Spinal cord (tissue), 9 donors: ENCODE measurements at regions not wholly inside any gene's neighbourhood (a gene's known extent, or its start where the extent isn't known, plus 50 kb on each side); places are given as distances from the start of the nearest gene placed in this dataset.
A peak's percentile ranks its signal among the peaks of the same experiment; 100 is the strongest.

Experiments
- DNase-seq, 6 donors: peaks; one replicate each; pipeline versions ENCODE4 v3.0.0 to v3.0.0-alpha.2; 2013 to 2015; ENCODE audit warnings: low spot score in 6 of 6, low read depth in 4 of 6
- H3K27ac ChIP-seq: one replicate; pipeline ENCODE4 v1.5.1; 2013; ENCODE audit warnings: low read depth, low read length, control low read depth
- H3K27me3 ChIP-seq: one replicate; pipeline ENCODE4 v1.6.1; 2013; ENCODE audit warnings: low read length; ENCODE audit not compliant: control insufficient read depth, insufficient read depth
- H3K36me3 ChIP-seq: one replicate; pipeline ENCODE4 v1.6.1; 2013; ENCODE audit warnings: low read length; ENCODE audit not compliant: control insufficient read depth, insufficient read depth
- H3K4me1 ChIP-seq: one replicate; pipeline ENCODE4 v1.6.1; 2013; ENCODE audit warnings: low read length; ENCODE audit not compliant: control insufficient read depth, insufficient read depth
- H3K4me3 ChIP-seq: one replicate; pipeline ENCODE4 v1.5.1; 2013; ENCODE audit warnings: low read depth, low read length, control low read depth
- H3K9me3 ChIP-seq: one replicate; pipeline ENCODE4 v1.6.1; 2013; ENCODE audit warnings: low read length; ENCODE audit not compliant: control insufficient read depth, insufficient read depth
- WGBS: methylation state at CpG from one replicate; pipeline ENCODE4 v1.1.5; 2013; ENCODE audit warnings: missing lambda C conversion rate; ENCODE audit not compliant: insufficient coverage; 5-methylcytosine and 5-hydroxymethylcytosine counted together
- donor health status: healthy.

DNA sequence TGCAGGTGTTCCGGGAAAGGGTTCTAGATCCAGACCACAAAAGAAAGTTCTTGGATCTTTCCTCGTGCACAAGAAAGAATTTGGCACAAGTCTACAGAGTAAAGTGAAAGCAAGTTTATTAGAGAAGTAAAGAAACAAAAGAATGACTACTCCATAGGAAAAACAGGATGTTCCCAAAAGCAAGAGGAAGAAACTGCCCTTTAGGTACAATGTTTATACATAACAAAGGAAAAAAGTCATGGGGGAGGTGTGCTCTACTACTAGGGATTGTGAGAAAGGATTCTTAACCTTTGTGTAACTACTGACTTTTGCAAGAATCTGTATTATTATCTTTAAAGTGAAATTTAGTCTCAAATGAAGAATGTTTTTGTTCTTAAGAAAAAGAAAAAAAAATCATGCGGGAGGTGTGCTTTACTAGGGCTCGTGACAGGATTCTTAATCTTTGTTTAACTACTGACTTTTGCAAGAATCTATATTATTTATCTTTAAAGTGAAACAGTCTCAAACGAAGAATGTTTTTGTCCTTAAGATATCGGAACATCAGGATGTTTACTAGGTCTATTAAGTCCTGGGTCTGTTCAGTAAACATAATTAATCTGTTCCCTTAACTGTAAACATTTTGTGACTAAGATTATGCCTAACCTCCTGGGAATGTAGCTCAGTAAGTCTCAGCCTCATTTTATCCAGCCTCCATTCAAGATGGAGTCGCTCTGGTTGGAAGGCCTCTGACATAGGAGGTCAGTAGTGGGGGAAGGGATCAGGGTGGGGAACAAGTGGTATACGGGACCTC lies 110.4 kb upstream of the BEND4 start:
- Histone ChIP-seq H3K4me3 (no peak overlapping the region), H3K27ac (no peak overlapping the region), H3K27me3 (no peaks in the 10 kb centered on the region), H3K4me1 (no peaks in the 10 kb centered on the region), H3K9me3 (no peaks in the 10 kb centered on the region), H3K36me3 (no peaks in the 10 kb centered on the region)
- 100% methylated on average over 1 of the region's 8 CpGs for WGBS
- DNase-seq: no peak

GRCh38 chr4:42265782-42266602 lies 113.5 kb upstream of the BEND4 start:
- DNase-seq: no peak
- H3K9me3 ChIP-seq: no peaks in the 10 kb centered on the region
- no peaks in the 10 kb centered on the region for H3K27me3 ChIP-seq
- H3K4me3 ChIP-seq: no peak overlapping the region
- H3K27ac ChIP-seq: no peak overlapping the region
- WGBS: 87% methylated on average over 15 of the region's 20 CpGs
- H3K4me1 ChIP-seq: no peaks in the 10 kb centered on the region
- no peaks in the 10 kb centered on the region for H3K36me3 ChIP-seq

DNA sequence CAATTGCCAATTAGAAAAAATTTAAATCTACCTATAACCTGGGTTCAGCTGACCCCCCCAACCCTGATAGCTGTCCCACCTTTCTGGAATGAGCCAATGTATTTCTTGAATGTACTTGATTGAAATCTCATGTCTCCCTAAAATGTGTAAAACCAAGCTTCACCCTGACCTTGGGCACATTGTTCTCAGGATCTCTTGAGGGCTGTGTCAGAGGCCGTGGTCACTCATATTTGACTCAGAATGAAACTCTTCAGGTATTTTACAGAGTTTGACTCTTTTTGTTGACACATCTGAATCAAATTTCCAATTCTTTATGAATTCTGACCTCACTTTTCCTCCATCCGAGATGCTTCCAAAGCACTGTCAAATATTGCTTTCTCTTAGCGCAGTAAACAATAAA lies 115.3 kb upstream of the BEND4 start:
- Histone ChIP-seq H3K27me3 (no peaks in the 10 kb centered on the region), H3K4me3 (no peak overlapping the region), H3K36me3 (no peaks in the 10 kb centered on the region), H3K9me3 (no peaks in the 10 kb centered on the region), H3K4me1 (no peaks in the 10 kb centered on the region), H3K27ac (no peak overlapping the region)
- no peak for DNase-seq
- whole genome bisulfite sequencing: 71% methylated on average over 1 of the region's 3 CpGs

DNA sequence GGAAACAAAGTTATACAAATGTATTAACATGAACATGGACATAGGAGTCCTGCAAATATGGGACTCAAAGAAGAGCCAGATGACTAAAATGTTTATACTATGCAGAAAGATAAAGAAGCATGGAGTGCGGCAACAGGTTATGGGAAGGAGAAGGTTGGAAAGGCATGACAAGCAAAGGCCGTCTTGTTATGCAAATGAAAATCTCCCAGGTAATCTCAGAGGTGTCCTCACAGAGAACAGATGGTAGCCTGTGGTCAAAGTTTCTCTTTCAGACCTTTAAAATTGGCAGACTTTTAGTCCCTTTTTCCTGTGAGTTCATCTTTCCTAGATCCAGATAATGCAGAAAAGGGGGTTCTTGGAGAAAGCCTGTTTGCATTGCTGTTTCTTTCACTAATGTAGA lies 116.4 kb upstream of the BEND4 start:
- Histone ChIP-seq H3K4me3 (no peak overlapping the region), H3K27ac (no peak overlapping the region), H3K9me3 (no peaks in the 10 kb centered on the region), H3K4me1 (no peaks in the 10 kb centered on the region), H3K27me3 (no peaks in the 10 kb centered on the region), H3K36me3 (no peaks in the 10 kb centered on the region)
- 87% methylated on average over 2 of the region's 2 CpGs for WGBS
- DNase-seq: no peak

DNA sequence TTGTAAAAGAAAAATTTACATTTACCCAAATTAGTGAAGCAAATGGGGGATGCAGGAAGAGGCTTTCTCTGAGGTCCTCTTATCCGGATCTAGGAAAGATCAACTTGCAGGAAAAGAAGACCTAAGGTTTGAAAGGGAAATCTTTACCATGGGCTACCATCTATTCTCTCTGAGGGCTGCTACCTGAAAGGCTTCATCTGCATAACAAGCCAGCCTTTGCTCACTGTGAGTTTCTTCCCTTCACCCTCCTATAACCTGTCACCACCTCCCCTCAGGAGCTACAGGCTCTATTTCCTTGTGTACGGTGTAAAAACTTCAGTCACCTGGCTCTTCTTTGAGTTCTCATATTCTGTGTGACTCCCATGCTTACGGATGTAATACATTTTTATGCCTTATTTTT lies 118.6 kb upstream of the BEND4 start:
- Histone ChIP-seq H3K9me3 (no peaks in the 10 kb centered on the region), H3K4me1 (no peaks in the 10 kb centered on the region), H3K27ac (no peak overlapping the region), H3K27me3 (no peaks in the 10 kb centered on the region), H3K36me3 (no peaks in the 10 kb centered on the region), H3K4me3 (no peak overlapping the region)
- WGBS: 100% methylated on average over 1 of the region's 3 CpGs
- DNase-seq: no peak

- DNase-seq: no peak
- Histone ChIP-seq H3K4me3 (no peak overlapping the region), H3K27ac (no peak overlapping the region), H3K27me3 (no peaks in the 10 kb centered on the region), H3K36me3 (no peaks in the 10 kb centered on the region), H3K4me1 (no peaks in the 10 kb centered on the region), H3K9me3 (no peaks in the 10 kb centered on the region)
- 80% methylated on average over 1 of the region's 2 CpGs for WGBS
Measured at GRCh38 chr4:42277291-42277690, 120.0 kb upstream of the SHISA3 start.

DNA sequence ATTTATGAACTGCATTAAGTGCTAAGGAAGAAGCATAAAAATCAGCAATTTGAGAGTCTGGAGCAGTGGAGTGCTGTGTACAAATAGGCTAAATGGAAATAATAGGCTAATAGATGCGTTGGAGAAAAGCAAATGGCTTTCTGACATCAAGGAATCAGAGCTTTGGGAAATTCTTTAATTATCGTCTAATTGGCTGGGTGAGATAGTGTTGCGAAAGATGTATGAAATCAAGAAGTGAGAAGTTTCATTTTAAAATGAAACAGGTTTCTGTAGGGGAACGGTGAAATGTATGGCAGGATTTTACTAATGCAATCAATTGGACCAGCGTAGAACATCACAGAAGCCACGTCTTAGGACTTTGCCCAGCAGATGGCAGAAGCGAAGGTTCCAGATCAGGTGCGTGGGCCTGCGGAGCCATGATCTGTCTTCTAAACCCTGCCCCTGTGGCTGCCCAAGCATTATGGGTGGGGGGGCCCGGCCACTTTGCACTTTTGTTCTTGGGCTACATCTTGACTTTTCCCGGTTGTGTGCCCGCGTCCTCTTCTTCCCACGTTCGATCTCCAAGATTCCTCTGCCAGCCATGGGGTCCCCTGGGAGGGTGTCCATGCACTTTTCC lies 118.5 kb upstream of the SHISA3 start:
- Histone ChIP-seq H3K4me1 (no peaks in the 10 kb centered on the region), H3K27ac (no peak overlapping the region), H3K27me3 (no peaks in the 10 kb centered on the region), H3K4me3 (no peak overlapping the region), H3K9me3 (no peaks in the 10 kb centered on the region), H3K36me3 (no peaks in the 10 kb centered on the region)
- WGBS: 92% methylated on average over 15 of the region's 15 CpGs
- peak in 1 of 6 donors; percentile 44 for DNase-seq

DNA sequence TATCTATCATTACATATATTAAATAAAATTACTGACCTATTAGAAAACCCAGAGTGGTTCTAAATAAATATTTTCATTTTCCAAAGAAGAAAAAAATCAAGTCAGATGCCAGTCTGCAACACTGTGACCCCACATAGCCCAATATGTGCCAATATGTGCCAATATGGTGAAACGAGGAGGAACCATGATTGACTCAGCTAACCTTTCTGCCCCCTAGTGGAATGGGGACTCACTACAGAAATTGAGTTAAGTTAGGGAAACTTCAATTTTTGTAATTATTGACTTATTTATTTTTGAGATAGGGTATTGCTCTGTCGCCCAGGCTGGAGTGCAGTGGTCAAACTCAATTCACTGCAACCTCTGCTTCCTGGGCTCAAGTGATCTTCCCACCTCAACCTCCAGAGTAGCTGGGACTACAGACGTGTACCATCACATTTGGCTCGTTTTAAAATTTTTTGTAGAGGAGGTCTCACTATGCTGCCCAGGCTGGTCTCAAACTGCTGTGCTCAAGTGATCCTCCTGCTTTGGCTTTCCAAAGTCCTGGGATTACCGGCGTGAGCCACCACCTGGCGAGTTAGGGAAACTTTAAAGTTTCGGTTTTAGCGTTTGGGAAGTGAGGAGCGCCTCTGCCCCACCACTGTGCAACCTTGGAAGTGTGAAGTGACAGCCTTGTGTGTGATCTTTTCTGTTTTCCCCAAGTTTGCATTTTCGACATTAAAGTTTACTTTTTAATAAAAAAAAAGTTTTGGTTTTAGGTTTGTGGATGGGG lies 116.8 kb upstream of the SHISA3 start:
- 91% methylated on average over 5 of the region's 11 CpGs for WGBS
- no peaks in the 10 kb centered on the region for H3K27me3 ChIP-seq
- H3K9me3 ChIP-seq: no peaks in the 10 kb centered on the region
- DNase-seq: peak in 1 of 6 donors; percentile 26
- H3K36me3 ChIP-seq: no peaks in the 10 kb centered on the region
- H3K27ac ChIP-seq: no peak overlapping the region
- no peaks in the 10 kb centered on the region for H3K4me1 ChIP-seq
- H3K4me3 ChIP-seq: no peak overlapping the region

DNA sequence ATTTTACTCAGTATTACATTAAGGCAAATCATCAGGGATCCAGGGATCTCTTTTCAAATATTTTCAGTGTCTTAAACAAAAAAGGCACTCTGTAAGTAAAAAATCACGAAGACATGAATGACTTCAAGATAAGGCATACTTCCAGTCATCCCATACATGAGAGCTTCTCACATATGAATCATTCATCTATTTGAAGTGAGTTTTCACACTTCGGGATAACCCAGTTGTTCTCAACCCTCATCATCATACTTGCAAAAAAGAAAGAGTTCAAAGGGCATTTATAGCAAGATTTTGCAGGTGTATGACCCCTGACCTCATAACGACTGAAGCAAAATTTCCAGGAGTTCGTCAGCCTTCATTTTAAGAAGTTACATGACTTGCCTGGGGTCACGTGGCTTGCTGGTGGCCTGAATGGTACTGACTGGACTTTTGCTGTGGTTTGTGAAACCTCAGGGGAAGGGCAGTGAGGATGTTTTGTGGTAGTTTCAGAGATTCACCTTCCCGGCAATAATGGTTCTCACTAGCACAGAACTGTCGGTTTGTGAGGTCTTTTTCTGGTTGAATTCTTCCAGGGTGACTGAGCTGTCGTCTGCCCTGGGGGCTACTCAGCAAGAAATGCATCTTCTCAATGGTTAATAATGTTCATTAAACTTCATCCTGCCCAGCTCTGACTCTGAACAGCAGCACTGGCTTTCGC lies 115.8 kb upstream of the SHISA3 start:
- WGBS: 63% methylated on average over 6 of the region's 9 CpGs

More for the DNA sequence above, 115.8 kb upstream of the SHISA3 start:
- Histone ChIP-seq H3K27me3 (no peaks in the 10 kb centered on the region), H3K4me3 (no peak overlapping the region), H3K9me3 (no peaks in the 10 kb centered on the region), H3K36me3 (no peaks in the 10 kb centered on the region), H3K27ac (no peak overlapping the region), H3K4me1 (no peaks in the 10 kb centered on the region)
- DNase-seq: no peak
